ENCODE measurements at regions not wholly inside any gene's neighbourhood (a gene's known extent, or its start where the extent isn't known, plus 50 kb on each side); places are given as distances from the start of the nearest gene placed in this dataset.

- TF ChIP-seq REST (IDR thresholded peaks at IDR 0.05; ENCODE audit: insufficient replicate concordance, low read depth) (no peak), SPI1 (IDR thresholded peaks at IDR 0.05; ENCODE audit: borderline replicate concordance, low read depth) (no peak), GABPA (IDR thresholded peaks at IDR 0.05; ENCODE audit: low read depth) (no peak), POLR2AphosphoS5 (IDR thresholded peaks at IDR 0.05; ENCODE audit: low read depth) (no peak), CTCF (IDR thresholded peaks at IDR 0.05; ENCODE audit: insufficient read depth, low read length) (no peak)
- Histone ChIP-seq H3K27me3 (ENCODE audit: insufficient read depth, poor library complexity, severe bottlenecking) (no peaks in the 10 kb centered on the region), H3K27ac (replicated peaks) (no peak overlapping the region), H3K4me3 (replicated peaks; ENCODE audit: insufficient read depth, low read length) (no peak overlapping the region)
- no peak for DNase-seq (ENCODE audit: low read depth in 1 of 2, low spot score in 1 of 2)
Observed at GRCh38 chr12:97313471-97314190, 149.0 kb upstream of the RMST start.

GRCh38 chr12:97316321-97316720 lies 146.3 kb upstream of the RMST start:
- Histone ChIP-seq H3K27ac (replicated peaks) (no peak overlapping the region), H3K27me3 (ENCODE audit: insufficient read depth, poor library complexity, severe bottlenecking) (no peaks in the 10 kb centered on the region), H3K4me3 (replicated peaks; ENCODE audit: insufficient read depth, low read length) (no peak overlapping the region)
- no peak for TF ChIP-seq POLR2AphosphoS5 (IDR thresholded peaks at IDR 0.05; ENCODE audit: low read depth)
- TF ChIP-seq REST (IDR thresholded peaks at IDR 0.05; ENCODE audit: insufficient replicate concordance, low read depth), result no peak
- TF ChIP-seq GABPA (IDR thresholded peaks at IDR 0.05; ENCODE audit: low read depth), result no peak
- TF ChIP-seq SPI1 (IDR thresholded peaks at IDR 0.05; ENCODE audit: borderline replicate concordance, low read depth), result no peak
- no peak for TF ChIP-seq CTCF (IDR thresholded peaks at IDR 0.05; ENCODE audit: insufficient read depth, low read length)
- no peak for DNase-seq (ENCODE audit: low read depth in 1 of 2, low spot score in 1 of 2)

GRCh38 chr12:97321621-97322020 lies 141.0 kb upstream of the RMST start:
- Histone ChIP-seq H3K4me3 (replicated peaks; ENCODE audit: insufficient read depth, low read length) (no peak overlapping the region), H3K27me3 (ENCODE audit: insufficient read depth, poor library complexity, severe bottlenecking) (no peaks in the 10 kb centered on the region), H3K27ac (replicated peaks) (no peak overlapping the region)
- TF ChIP-seq REST (IDR thresholded peaks at IDR 0.05; ENCODE audit: insufficient replicate concordance, low read depth), result no peak
- TF ChIP-seq SPI1 (IDR thresholded peaks at IDR 0.05; ENCODE audit: borderline replicate concordance, low read depth), result no peak
- TF ChIP-seq CTCF (IDR thresholded peaks at IDR 0.05; ENCODE audit: insufficient read depth, low read length), result no peak
- TF ChIP-seq POLR2AphosphoS5 (IDR thresholded peaks at IDR 0.05; ENCODE audit: low read depth), result no peak
- TF ChIP-seq GABPA (IDR thresholded peaks at IDR 0.05; ENCODE audit: low read depth), result no peak
- DNase-seq (ENCODE audit: low read depth in 1 of 2, low spot score in 1 of 2), result no peak
